ENCODE measurements at regions not wholly inside any gene's neighbourhood (a gene's known extent, or its start where the extent isn't known, plus 50 kb on each side); places are given as distances from the start of the nearest gene placed in this dataset.

- TF ChIP-seq, protein P1, sequence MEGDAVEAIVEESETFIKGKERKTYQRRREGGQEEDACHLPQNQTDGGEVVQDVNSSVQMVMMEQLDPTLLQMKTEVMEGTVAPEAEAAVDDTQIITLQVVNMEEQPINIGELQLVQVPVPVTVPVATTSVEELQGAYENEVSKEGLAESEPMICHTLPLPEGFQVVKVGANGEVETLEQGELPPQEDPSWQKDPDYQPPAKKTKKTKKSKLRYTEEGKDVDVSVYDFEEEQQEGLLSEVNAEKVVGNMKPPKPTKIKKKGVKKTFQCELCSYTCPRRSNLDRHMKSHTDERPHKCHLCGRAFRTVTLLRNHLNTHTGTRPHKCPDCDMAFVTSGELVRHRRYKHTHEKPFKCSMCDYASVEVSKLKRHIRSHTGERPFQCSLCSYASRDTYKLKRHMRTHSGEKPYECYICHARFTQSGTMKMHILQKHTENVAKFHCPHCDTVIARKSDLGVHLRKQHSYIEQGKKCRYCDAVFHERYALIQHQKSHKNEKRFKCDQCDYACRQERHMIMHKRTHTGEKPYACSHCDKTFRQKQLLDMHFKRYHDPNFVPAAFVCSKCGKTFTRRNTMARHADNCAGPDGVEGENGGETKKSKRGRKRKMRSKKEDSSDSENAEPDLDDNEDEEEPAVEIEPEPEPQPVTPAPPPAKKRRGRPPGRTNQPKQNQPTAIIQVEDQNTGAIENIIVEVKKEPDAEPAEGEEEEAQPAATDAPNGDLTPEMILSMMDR (IDR thresholded peaks at IDR 0.05) = no peak
- no peak for TF ChIP-seq POLR2A (IDR thresholded peaks at IDR 0.05)
Measured at GRCh38 chr18:39991696-39992265, 1963.3 kb upstream of the PIK3C3 start.
